HCT116 (cell line): ENCODE measurements at regions not wholly inside any gene's neighbourhood (a gene's known extent, or its start where the extent isn't known, plus 50 kb on each side); places are given as distances from the start of the nearest gene placed in this dataset.

ENCODE experiments used
- ATAC-seq: fragments of 200-7000 bp; cut with Tn5 transposase; 2 replicates; pipeline ENCODE4 v1.9.1; 2020; ENCODE audit warnings: mild to moderate bottlenecking, moderate library complexity
- BruUV-seq: library from RNA; stranded (reverse); fragments of 400-500 nt; replicated peaks from 2 replicates; lab custom pipeline; 2021; lab: Mats Ljungman, UMichigan
- CTCF ChIA-PET: fragments of 300-600 bp; sonication (Branson Sonifier 250); formaldehyde crosslinking; loops from one replicate; lab custom pipeline; 2021; ENCODE audit warnings: antibody characterized with exemption; lab: Charles Lee
- POLR2A ChIA-PET: fragments of 300-600, 350-600 bp; sonication (Branson Sonifier 250); formaldehyde crosslinking; loops from one replicate; lab custom pipeline; 2021; ENCODE audit warnings: antibody characterized with exemption; lab: Charles Lee
- RAD21 ChIA-PET, 2 experiments: fragments of 300-600 bp; sonication (Branson Sonifier 250); formaldehyde crosslinking; loops; one replicate each; lab custom pipeline; 2023; ENCODE audit warnings: low total read pairs in 2 of 2; ENCODE audit not compliant: uncharacterized antibody in 2 of 2, unreplicated experiment in 2 of 2, low non-redundant PET in 1 of 2; lab: Charles Lee
- DNase-seq: peaks from one replicate; pipeline ENCODE4 v3.0.0-alpha.2; 2010; ENCODE audit warnings: low read depth, low spot score
- H2AFZ ChIP-seq: fragments of 200-600 bp; shearing (Covaris generic), sonication (generic); 2 replicates; pipeline ENCODE4 v1.6.1; 2017; ENCODE audit warnings: low read depth, mixed run types, mixed read lengths, antibody characterized with exemption, low read length; ENCODE audit not compliant: poor library complexity, severe bottlenecking
- H3K27ac ChIP-seq: 2 replicates; pipeline ENCODE4 v1.5.1; 2012; ENCODE audit warnings: low read depth, low read length
- H3K27me3 ChIP-seq: fragments of 200-600 bp; sonication (generic); 2 replicates; pipeline ENCODE4 v1.6.1; 2016; ENCODE audit warnings: mixed run types, low read length, mixed read lengths; ENCODE audit not compliant: insufficient read depth
- H3K36me3 ChIP-seq, 2 experiments: fragments of 200-500 bp in 1 of 2; fragments of 200-600 bp in 1 of 2; sonication (Bioruptor generic) in 1 of 2; sonication (generic) in 1 of 2; 2 replicates each; pipeline versions ENCODE4 v1.5.1 to v1.6.1; 2014 to 2016; ENCODE audit warnings: low read length in 2 of 2, inconsistent platforms in 1 of 2, mixed read lengths in 1 of 2, mixed run types in 1 of 2; ENCODE audit not compliant: insufficient read depth in 2 of 2, control insufficient read depth in 1 of 2
- H3K4me1 ChIP-seq, 2 experiments: fragments of 200-600 bp in 1 of 2; sonication (generic) in 1 of 2; 2 replicates each; pipeline versions ENCODE4 v1.5.1 to v1.6.1; 2012 to 2017; ENCODE audit warnings: low read length in 2 of 2, inconsistent platforms in 1 of 2, mild to moderate bottlenecking in 1 of 2, mixed read lengths in 1 of 2, mixed run types in 1 of 2, moderate library complexity in 1 of 2; ENCODE audit not compliant: insufficient read depth in 2 of 2, control insufficient read depth in 1 of 2
- H3K4me2 ChIP-seq: fragments of 200-600 bp; sonication (generic); 2 replicates; pipeline ENCODE4 v1.6.1; 2017; ENCODE audit warnings: mixed run types, low read length, mixed read lengths
- H3K4me3 ChIP-seq, 2 experiments: fragments of 200-600 bp in 1 of 2; sonication (generic) in 1 of 2; replicated peaks in 1 of 2; 2 replicates each; pipeline ENCODE4 v1.5.1; 2011 to 2016; ENCODE audit warnings: low read length in 2 of 2, control low read depth in 1 of 2, low read depth in 1 of 2, mild to moderate bottlenecking in 1 of 2, mixed read lengths in 1 of 2, mixed run types in 1 of 2
- H3K79me2 ChIP-seq: fragments of 200-600 bp; sonication (generic); 2 replicates; pipeline ENCODE4 v1.6.1; 2017; ENCODE audit warnings: mild to moderate bottlenecking, mixed run types, low read length, moderate library complexity, mixed read lengths; ENCODE audit not compliant: insufficient read depth
- H3K9ac ChIP-seq: fragments of 200-600 bp; sonication (generic); 2 replicates; pipeline ENCODE4 v1.6.1; 2016; ENCODE audit warnings: low read length, mixed read lengths
- H3K9me2 ChIP-seq: fragments of 200-600 bp; sonication (generic), shearing (Covaris generic); 2 replicates; pipeline ENCODE4 v1.6.1; 2017; ENCODE audit warnings: mixed run types, mild to moderate bottlenecking, moderate library complexity; ENCODE audit not compliant: insufficient read depth
- H3K9me3 ChIP-seq, 2 experiments: fragments of 200-500 bp in 1 of 2; fragments of 200-600 bp in 1 of 2; sonication (Bioruptor generic) in 1 of 2; sonication (generic) in 1 of 2; 2 replicates each; pipeline ENCODE4 v1.6.1; 2014 to 2017; ENCODE audit warnings: low read length in 2 of 2, mixed read lengths in 2 of 2, inconsistent platforms in 1 of 2, low read depth in 1 of 2, mild to moderate bottlenecking in 1 of 2, mixed run types in 1 of 2, moderate library complexity in 1 of 2; ENCODE audit not compliant: control insufficient read depth in 1 of 2, insufficient read depth in 1 of 2
- H4K20me1 ChIP-seq: fragments of 200-600 bp; sonication (generic), shearing (Covaris generic); 2 replicates; pipeline ENCODE4 v1.6.1; 2017; ENCODE audit warnings: mixed run types, mild to moderate bottlenecking, moderate library complexity; ENCODE audit not compliant: insufficient read depth
- CEBPB ChIP-seq: IDR thresholded peaks from 2 replicates; pipeline ENCODE4 v1.6.1; 2012; ENCODE audit warnings: low read depth
- EGR1 ChIP-seq: IDR thresholded peaks from 2 replicates; pipeline ENCODE4 v1.6.1; 2012; ENCODE audit warnings: low read depth
- EZH2phosphoT487 ChIP-seq: fragments of 200-600 bp; IDR thresholded peaks from 2 replicates; pipeline ENCODE4 v1.6.1; 2018; ENCODE audit warnings: antibody characterized with exemption, borderline replicate concordance
- FOSL1 ChIP-seq: IDR thresholded peaks from 2 replicates; pipeline ENCODE4 v1.6.1; 2012; ENCODE audit warnings: low read depth
- JUND ChIP-seq: IDR thresholded peaks from 2 replicates; pipeline ENCODE4 v1.6.1; 2012
- POLR2AphosphoS5 ChIP-seq: IDR thresholded peaks from 2 replicates; pipeline ENCODE4 v1.6.1; 2011; ENCODE audit warnings: mild to moderate bottlenecking, low read depth, low read length, moderate library complexity
- SIN3A ChIP-seq: IDR thresholded peaks from 2 replicates; pipeline ENCODE4 v1.6.1; 2012; ENCODE audit warnings: low read depth
- SP1 ChIP-seq: IDR thresholded peaks from 2 replicates; pipeline ENCODE4 v1.6.1; 2012; ENCODE audit warnings: low read depth
- SRF ChIP-seq: IDR thresholded peaks from 2 replicates; pipeline ENCODE4 v1.6.1; 2012; ENCODE audit warnings: low read depth
- TCF7L2 ChIP-seq: IDR thresholded peaks from 2 replicates; pipeline ENCODE4 v1.7.0; 2011; ENCODE audit warnings: borderline replicate concordance, inconsistent platforms; ENCODE audit not compliant: insufficient read depth, insufficient read length; ENCODE audit errors: extremely low read depth
- YY1 ChIP-seq: IDR thresholded peaks from 2 replicates; pipeline ENCODE4 v1.6.1; 2011; ENCODE audit warnings: low read length, low read depth, moderate library complexity, mild to moderate bottlenecking; ENCODE audit not compliant: insufficient replicate concordance; ENCODE audit errors: extremely low read depth
- ZFX ChIP-seq: fragments of 450-650 bp; IDR thresholded peaks from 2 replicates; pipeline ENCODE4 v1.6.1; 2017
- intact Hi-C: fragments of 100-400 bp; cut with micrococcal nuclease; formaldehyde crosslinking; loops from 2 replicates; pipeline ENCODE4 v1.10.0; 2022
- TF ChIP-seq, protein P1 (sequence below), 3 experiments: fragments of 200-600 bp in 1 of 3; sonication (generic) in 1 of 3; IDR thresholded peaks in 2 of 3; conservative IDR thresholded peaks in 1 of 3; 2 replicates each; pipeline ENCODE4 v1.5.1; 2012 to 2017; ENCODE audit warnings: low read depth in 2 of 3, low read length in 2 of 3, antibody characterized with exemption in 1 of 3, borderline replicate concordance in 1 of 3, control low read depth in 1 of 3, mild to moderate bottlenecking in 1 of 3, mixed read lengths in 1 of 3, mixed run types in 1 of 3, moderate library complexity in 1 of 3; ENCODE audit not compliant: insufficient read depth in 1 of 3
- TF ChIP-seq, protein P2 (sequence below): IDR thresholded peaks from 2 replicates; pipeline ENCODE4 v1.6.1; 2011; ENCODE audit warnings: mild to moderate bottlenecking, low read length, moderate library complexity; ENCODE audit not compliant: insufficient replicate concordance; ENCODE audit errors: extremely low read depth
- TF ChIP-seq, protein P3 (sequence below): IDR thresholded peaks from 2 replicates; pipeline ENCODE4 v1.6.1; 2012

DNA sequence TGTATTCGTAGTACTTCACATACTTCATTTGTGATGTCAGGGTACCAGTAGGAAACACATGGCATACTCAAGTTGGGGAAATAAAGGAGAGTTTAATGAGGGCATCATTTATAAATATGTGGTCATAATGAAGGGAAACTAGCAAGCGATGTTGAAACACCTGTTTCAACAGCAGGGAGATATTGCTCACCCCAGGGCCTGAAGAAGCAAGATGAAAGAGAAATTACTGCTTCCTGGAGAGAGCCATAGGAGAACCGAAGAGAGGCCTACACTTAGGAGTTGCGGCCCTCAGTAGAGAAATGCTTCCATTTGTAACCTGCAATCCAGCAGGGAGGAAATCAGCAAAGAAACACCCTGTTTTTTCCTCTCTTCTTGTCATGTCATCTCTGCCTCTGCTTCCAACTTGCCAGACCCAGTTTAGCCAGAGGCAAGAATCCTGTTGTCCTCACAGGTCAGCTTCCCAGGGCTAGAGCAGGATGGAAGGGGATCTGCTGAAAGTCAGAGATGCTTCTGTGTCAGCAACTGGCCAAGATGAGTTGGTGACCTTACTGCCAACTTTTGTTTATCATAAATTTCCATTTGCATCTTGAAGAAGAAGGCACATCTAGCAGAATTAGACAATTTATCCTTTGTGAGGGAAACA, 67.6 kb upstream of the TSPAN2 start:
- H4K20me1 ChIP-seq, result no peaks in the 10 kb centered on the region
- TF ChIP-seq SIN3A (no peak), YY1 (no peak), TCF7L2 (no peak), EGR1 (no peak), FOSL1 (no peak), SRF (no peak), CEBPB (no peak), EZH2phosphoT487 (no peak), ZFX (no peak), JUND (no peak), SP1 (no peak), POLR2AphosphoS5 (no peak)
- TF ChIP-seq, protein P1, sequence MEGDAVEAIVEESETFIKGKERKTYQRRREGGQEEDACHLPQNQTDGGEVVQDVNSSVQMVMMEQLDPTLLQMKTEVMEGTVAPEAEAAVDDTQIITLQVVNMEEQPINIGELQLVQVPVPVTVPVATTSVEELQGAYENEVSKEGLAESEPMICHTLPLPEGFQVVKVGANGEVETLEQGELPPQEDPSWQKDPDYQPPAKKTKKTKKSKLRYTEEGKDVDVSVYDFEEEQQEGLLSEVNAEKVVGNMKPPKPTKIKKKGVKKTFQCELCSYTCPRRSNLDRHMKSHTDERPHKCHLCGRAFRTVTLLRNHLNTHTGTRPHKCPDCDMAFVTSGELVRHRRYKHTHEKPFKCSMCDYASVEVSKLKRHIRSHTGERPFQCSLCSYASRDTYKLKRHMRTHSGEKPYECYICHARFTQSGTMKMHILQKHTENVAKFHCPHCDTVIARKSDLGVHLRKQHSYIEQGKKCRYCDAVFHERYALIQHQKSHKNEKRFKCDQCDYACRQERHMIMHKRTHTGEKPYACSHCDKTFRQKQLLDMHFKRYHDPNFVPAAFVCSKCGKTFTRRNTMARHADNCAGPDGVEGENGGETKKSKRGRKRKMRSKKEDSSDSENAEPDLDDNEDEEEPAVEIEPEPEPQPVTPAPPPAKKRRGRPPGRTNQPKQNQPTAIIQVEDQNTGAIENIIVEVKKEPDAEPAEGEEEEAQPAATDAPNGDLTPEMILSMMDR (IDR thresholded peaks at IDR 0.05 in 2 of 3, conservative IDR thresholded peaks at IDR 0.05 in 1 of 3; ENCODE audit: borderline replicate concordance in 1 of 3, insufficient read depth in 1 of 3, low read depth in 2 of 3, low read length in 2 of 3), result no peak
- TF ChIP-seq, protein P2, sequence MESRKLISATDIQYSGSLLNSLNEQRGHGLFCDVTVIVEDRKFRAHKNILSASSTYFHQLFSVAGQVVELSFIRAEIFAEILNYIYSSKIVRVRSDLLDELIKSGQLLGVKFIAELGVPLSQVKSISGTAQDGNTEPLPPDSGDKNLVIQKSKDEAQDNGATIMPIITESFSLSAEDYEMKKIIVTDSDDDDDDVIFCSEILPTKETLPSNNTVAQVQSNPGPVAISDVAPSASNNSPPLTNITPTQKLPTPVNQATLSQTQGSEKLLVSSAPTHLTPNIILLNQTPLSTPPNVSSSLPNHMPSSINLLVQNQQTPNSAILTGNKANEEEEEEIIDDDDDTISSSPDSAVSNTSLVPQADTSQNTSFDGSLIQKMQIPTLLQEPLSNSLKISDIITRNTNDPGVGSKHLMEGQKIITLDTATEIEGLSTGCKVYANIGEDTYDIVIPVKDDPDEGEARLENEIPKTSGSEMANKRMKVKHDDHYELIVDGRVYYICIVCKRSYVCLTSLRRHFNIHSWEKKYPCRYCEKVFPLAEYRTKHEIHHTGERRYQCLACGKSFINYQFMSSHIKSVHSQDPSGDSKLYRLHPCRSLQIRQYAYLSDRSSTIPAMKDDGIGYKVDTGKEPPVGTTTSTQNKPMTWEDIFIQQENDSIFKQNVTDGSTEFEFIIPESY, result no peak
- TF ChIP-seq, protein P3, sequence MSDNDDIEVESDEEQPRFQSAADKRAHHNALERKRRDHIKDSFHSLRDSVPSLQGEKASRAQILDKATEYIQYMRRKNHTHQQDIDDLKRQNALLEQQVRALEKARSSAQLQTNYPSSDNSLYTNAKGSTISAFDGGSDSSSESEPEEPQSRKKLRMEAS, result no peak
- TF ChIP-seq, all 23 proteins: peak for 0
- CTCF ChIA-PET, result no interaction called here
- no peaks in the 10 kb centered on the region for H3K27me3 ChIP-seq
- no peaks in the 10 kb centered on the region for H3K36me3 ChIP-seq
- no peaks in the 10 kb centered on the region for H3K9me3 ChIP-seq
- intact Hi-C loops, result no loop called here
- H3K9me2 ChIP-seq, result 0 out of 2 replicates have a peak, but pooled peaks cover 2% of the 10 kb centered on the region
- no peak overlapping the region for H2AFZ ChIP-seq
- peaks cover 0 to 4% of the 10 kb centered on the region in 2 experiments; a peak in 1 of 4 replicates for H3K4me1 ChIP-seq
- H3K4me2 ChIP-seq, result no peak overlapping the region
- DNase-seq, result no peak
- BruUV-seq, result no TSS peak
- ATAC-seq, result no peak
- no peak overlapping the region for H3K4me3 ChIP-seq
- H3K27ac ChIP-seq, result no peak overlapping the region
- no peaks in the 10 kb centered on the region for H3K79me2 ChIP-seq
- H3K9ac ChIP-seq, result no peak overlapping the region
- RAD21 ChIA-PET, result no interaction called here
- POLR2A ChIA-PET, result no interaction called here
